Fibroblast of lung (primary cell): ENCODE measurements at regions not wholly inside any gene's neighbourhood (a gene's known extent, or its start where the extent isn't known, plus 50 kb on each side); places are given as distances from the start of the nearest gene placed in this dataset.

Source experiments
- DNase-seq, 2 donors: peaks; one replicate each; pipeline versions ENCODE4 v3.0.0 to v3.0.0-alpha.2; 2010; ENCODE audit warnings: low read depth in 2 of 2
- H2AFZ ChIP-seq: 2 replicates; pipeline ENCODE4 v1.5.1; 2012; ENCODE audit warnings: low read length, control low read depth, inconsistent platforms
- H3K27ac ChIP-seq: 2 replicates; pipeline ENCODE4 v1.5.1; 2011; ENCODE audit warnings: low read length, control low read depth; ENCODE audit not compliant: insufficient read depth
- H3K27me3 ChIP-seq: 2 replicates; pipeline ENCODE4 v1.5.1; 2011; ENCODE audit warnings: mild to moderate bottlenecking, low read length; ENCODE audit not compliant: control insufficient read depth, insufficient read depth
- H3K36me3 ChIP-seq: 2 replicates; pipeline ENCODE4 v1.5.1; 2011; ENCODE audit warnings: low read length; ENCODE audit not compliant: control insufficient read depth, insufficient read depth
- H3K4me1 ChIP-seq: 2 replicates; pipeline ENCODE4 v1.5.1; 2011; ENCODE audit warnings: low read length; ENCODE audit not compliant: control insufficient read depth, insufficient read depth; ENCODE audit errors: extremely low read depth
- H3K4me2 ChIP-seq: 2 replicates; pipeline ENCODE4 v1.5.1; 2011; ENCODE audit warnings: low read length, control low read depth; ENCODE audit not compliant: insufficient read depth; ENCODE audit errors: extremely low read depth
- H3K4me3 ChIP-seq, 4 experiments: fragments of 200-600 bp in 1 of 4; sonication (generic) in 1 of 4; replicated peaks in 1 of 4; 2 replicates each; pipeline ENCODE4 v1.5.1; 2011 to 2016; ENCODE audit warnings: low read length in 4 of 4, low read depth in 3 of 4, mild to moderate bottlenecking in 3 of 4, control low read depth in 2 of 4, inconsistent platforms in 1 of 4, mixed read lengths in 1 of 4; ENCODE audit not compliant: insufficient read depth in 1 of 4; ENCODE audit errors: control extremely low read depth in 1 of 4
- H3K79me2 ChIP-seq: 2 replicates; pipeline ENCODE4 v1.5.1; 2012; ENCODE audit warnings: mild to moderate bottlenecking, low read length, inconsistent platforms; ENCODE audit not compliant: control insufficient read depth, insufficient read depth
- H3K9ac ChIP-seq: 2 replicates; pipeline ENCODE4 v1.5.1; 2011; ENCODE audit warnings: mild to moderate bottlenecking, low read length, control low read depth; ENCODE audit not compliant: insufficient read depth
- H3K9me3 ChIP-seq: 2 replicates; pipeline ENCODE4 v1.5.1; 2012; ENCODE audit warnings: low read depth, low read length; ENCODE audit not compliant: control insufficient read depth, insufficient read depth
- H4K20me1 ChIP-seq: 2 replicates; pipeline ENCODE4 v1.5.1; 2011; ENCODE audit warnings: low read length; ENCODE audit not compliant: control insufficient read depth, insufficient read depth; ENCODE audit errors: extremely low read depth
- CTCF ChIP-seq, 2 donors: IDR thresholded peaks in 1 of 2; conservative IDR thresholded peaks in 1 of 2; 1 replicate in 1 of 2; 2 replicates in 1 of 2; pipeline ENCODE4 v1.5.1; 2011 to 2012; ENCODE audit warnings: low read length in 2 of 2, control low read depth in 1 of 2, inconsistent platforms in 1 of 2, low read depth in 1 of 2, mild to moderate bottlenecking in 1 of 2
- EZH2 ChIP-seq: IDR thresholded peaks from 2 replicates; pipeline ENCODE4 v1.5.1; 2012; ENCODE audit warnings: low read length, control low read depth, mild to moderate bottlenecking; ENCODE audit errors: missing control alignments

GRCh38 chrY:13017493-13017892 lies 112.8 kb downstream of the DDX3Y start:
- H4K20me1 ChIP-seq, result no peaks in the 10 kb centered on the region
- H3K36me3 ChIP-seq, result no peaks in the 10 kb centered on the region
- H3K27me3 ChIP-seq, result no peaks in the 10 kb centered on the region
- H3K4me3 ChIP-seq, result no peak overlapping the region
- no peak for TF ChIP-seq EZH2
- no peak for TF ChIP-seq CTCF (conservative IDR thresholded peaks at IDR 0.05 in 1 of 2, IDR thresholded peaks at IDR 0.05 in 1 of 2; ENCODE audit: low read depth in 1 of 2, low read length in 2 of 2)
- DNase-seq, result no peak
- no peaks in the 10 kb centered on the region for H3K4me1 ChIP-seq
- H3K4me2 ChIP-seq, result no peak overlapping the region
- no peak overlapping the region for H3K9ac ChIP-seq
- H3K9me3 ChIP-seq, result no peaks in the 10 kb centered on the region
- no peak overlapping the region for H3K27ac ChIP-seq
- H2AFZ ChIP-seq, result no peak overlapping the region
- no peaks in the 10 kb centered on the region for H3K79me2 ChIP-seq

GRCh38 chrY:13019486-13019885 lies 114.8 kb downstream of the DDX3Y start:
- H2AFZ ChIP-seq, result no peak overlapping the region
- no peak for TF ChIP-seq CTCF (conservative IDR thresholded peaks at IDR 0.05 in 1 of 2, IDR thresholded peaks at IDR 0.05 in 1 of 2; ENCODE audit: low read depth in 1 of 2, low read length in 2 of 2)
- TF ChIP-seq EZH2, result no peak
- H3K9me3 ChIP-seq, result no peaks in the 10 kb centered on the region
- H3K36me3 ChIP-seq, result no peaks in the 10 kb centered on the region
- H3K4me3 ChIP-seq, result no peak overlapping the region
- H3K4me2 ChIP-seq, result no peak overlapping the region
- no peak for DNase-seq
- no peaks in the 10 kb centered on the region for H3K27me3 ChIP-seq
- no peak overlapping the region for H3K9ac ChIP-seq
- no peaks in the 10 kb centered on the region for H3K79me2 ChIP-seq
- H3K27ac ChIP-seq, result no peak overlapping the region
- H4K20me1 ChIP-seq, result no peaks in the 10 kb centered on the region
- H3K4me1 ChIP-seq, result no peaks in the 10 kb centered on the region

- H3K4me2 ChIP-seq, result no peak overlapping the region
- no peaks in the 10 kb centered on the region for H3K36me3 ChIP-seq
- no peaks in the 10 kb centered on the region for H3K27me3 ChIP-seq
- H2AFZ ChIP-seq, result no peak overlapping the region
- H3K27ac ChIP-seq, result no peak overlapping the region
- no peak overlapping the region for H3K9ac ChIP-seq
- no peak for DNase-seq
- no peak for TF ChIP-seq CTCF (conservative IDR thresholded peaks at IDR 0.05 in 1 of 2, IDR thresholded peaks at IDR 0.05 in 1 of 2; ENCODE audit: low read depth in 1 of 2, low read length in 2 of 2)
- TF ChIP-seq EZH2, result no peak
- H3K79me2 ChIP-seq, result no peaks in the 10 kb centered on the region
- H3K4me3 ChIP-seq, result no peak overlapping the region
- no peaks in the 10 kb centered on the region for H3K4me1 ChIP-seq
- H4K20me1 ChIP-seq, result no peaks in the 10 kb centered on the region
- H3K9me3 ChIP-seq, result no peaks in the 10 kb centered on the region
Measured at GRCh38 chrY:13020839-13021238, 116.2 kb downstream of the DDX3Y start.
